ENCODE measurements at regions not wholly inside any gene's neighbourhood (a gene's known extent, or its start where the extent isn't known, plus 50 kb on each side); places are given as distances from the start of the nearest gene placed in this dataset.

GRCh38 chr1:71193153-71193552, 112.3 kb upstream of the ZRANB2 start:
- TF ChIP-seq POLR2AphosphoS2 (conservative IDR thresholded peaks at IDR 0.05; ENCODE audit: low read length) (no peak), CTCF (IDR thresholded peaks at IDR 0.05) (no peak), USF2 (IDR thresholded peaks at IDR 0.05) (no peak), FOSL2 (IDR thresholded peaks at IDR 0.05) (no peak), FOSL2 (CRISPR knock-in tag; IDR thresholded peaks at IDR 0.05) (no peak), EP300 (IDR thresholded peaks at IDR 0.05) (no peak), PBX3 (IDR thresholded peaks at IDR 0.05) (no peak), POLR2A (IDR thresholded peaks at IDR 0.05; ENCODE audit: low read length) (no peak), CHD4 (IDR thresholded peaks at IDR 0.05; ENCODE audit: borderline replicate concordance) (no peak), NR3C1 (IDR thresholded peaks at IDR 0.05) (no peak), SMC3 (IDR thresholded peaks at IDR 0.05) (no peak)
